Osteoblast (primary cell): ENCODE measurements at regions not wholly inside any gene's neighbourhood (a gene's known extent, or its start where the extent isn't known, plus 50 kb on each side); places are given as distances from the start of the nearest gene placed in this dataset.

Experiments
- DNase-seq: peaks from one replicate; pipeline ENCODE4 v3.0.0; 2011; ENCODE audit warnings: low spot score, mixed read lengths; ENCODE audit not compliant: insufficient read length; ENCODE audit errors: missing footprints
- H2AFZ ChIP-seq: 2 replicates; pipeline ENCODE4 v1.6.0; 2011; ENCODE audit warnings: mild to moderate bottlenecking, low read length
- H3K27ac ChIP-seq: 2 replicates; pipeline ENCODE4 v1.5.1; 2011; ENCODE audit warnings: mild to moderate bottlenecking, low read depth, low read length, moderate library complexity
- H3K27me3 ChIP-seq: 2 replicates; pipeline ENCODE4 v1.6.0; 2012; ENCODE audit warnings: mild to moderate bottlenecking, control low read depth, inconsistent platforms, low read length, moderate library complexity; ENCODE audit not compliant: insufficient read depth
- H3K36me3 ChIP-seq: 2 replicates; pipeline ENCODE4 v1.5.1; 2011; ENCODE audit warnings: mild to moderate bottlenecking, low read length, control low read depth, moderate library complexity; ENCODE audit not compliant: insufficient read depth
- H3K4me1 ChIP-seq: 2 replicates; pipeline ENCODE4 v1.5.1; 2011; ENCODE audit warnings: mild to moderate bottlenecking, low read length, control low read depth, moderate library complexity; ENCODE audit not compliant: insufficient read depth
- H3K4me2 ChIP-seq: 2 replicates; pipeline ENCODE4 v1.6.0; 2011; ENCODE audit warnings: mild to moderate bottlenecking, low read length; ENCODE audit not compliant: insufficient read depth
- H3K4me3 ChIP-seq: fragments of 200-600 bp; sonication (generic); 3 replicates; pipeline ENCODE4 v1.5.1; 2012; ENCODE audit warnings: mild to moderate bottlenecking, low read length, inconsistent platforms; ENCODE audit not compliant: insufficient read depth
- H3K79me2 ChIP-seq: 2 replicates; pipeline ENCODE4 v1.6.0; 2012; ENCODE audit warnings: mild to moderate bottlenecking, low read length, control low read depth, inconsistent platforms; ENCODE audit not compliant: insufficient read depth
- H3K9me3 ChIP-seq: 2 replicates; pipeline ENCODE4 v1.5.1; 2011; ENCODE audit warnings: low read depth, low read length, control low read depth
- H4K20me1 ChIP-seq: 2 replicates; pipeline ENCODE4 v1.6.0; 2012; ENCODE audit warnings: mild to moderate bottlenecking, low read length, control low read depth; ENCODE audit not compliant: insufficient read depth
- TF ChIP-seq, protein P1 (sequence below): IDR thresholded peaks from 2 replicates; pipeline ENCODE4 v1.5.1; 2011; ENCODE audit warnings: mild to moderate bottlenecking, low read depth, low read length, moderate library complexity; ENCODE audit errors: extremely low read depth

DNA sequence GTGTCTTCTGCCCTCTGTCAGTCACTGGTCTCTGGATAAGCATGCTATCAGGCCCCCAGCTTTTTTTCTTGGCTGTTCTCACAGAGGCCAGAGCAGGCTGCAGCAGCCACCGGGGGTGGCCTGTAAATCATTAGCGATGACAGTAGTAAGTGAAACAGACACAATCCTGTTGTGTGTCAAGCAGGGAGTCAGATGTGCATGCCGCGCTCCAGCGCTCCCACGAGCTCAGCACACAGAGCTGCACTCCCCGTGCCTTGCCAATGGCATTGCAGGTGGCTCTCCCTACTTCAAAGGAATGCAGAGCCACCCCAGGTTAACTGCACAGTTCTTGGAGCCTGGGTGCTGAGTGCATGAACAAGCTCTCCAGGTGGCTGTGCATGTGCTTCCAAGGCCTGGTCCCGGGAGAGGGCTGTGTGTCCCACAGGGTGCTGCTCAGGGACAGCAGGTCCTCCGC is 226.1 kb downstream of the GLRX3 start:
- H3K4me1 ChIP-seq, result no peaks in the 10 kb centered on the region
- H3K36me3 ChIP-seq, result no peaks in the 10 kb centered on the region
- no peak overlapping the region for H3K4me3 ChIP-seq
- TF ChIP-seq, protein P1, sequence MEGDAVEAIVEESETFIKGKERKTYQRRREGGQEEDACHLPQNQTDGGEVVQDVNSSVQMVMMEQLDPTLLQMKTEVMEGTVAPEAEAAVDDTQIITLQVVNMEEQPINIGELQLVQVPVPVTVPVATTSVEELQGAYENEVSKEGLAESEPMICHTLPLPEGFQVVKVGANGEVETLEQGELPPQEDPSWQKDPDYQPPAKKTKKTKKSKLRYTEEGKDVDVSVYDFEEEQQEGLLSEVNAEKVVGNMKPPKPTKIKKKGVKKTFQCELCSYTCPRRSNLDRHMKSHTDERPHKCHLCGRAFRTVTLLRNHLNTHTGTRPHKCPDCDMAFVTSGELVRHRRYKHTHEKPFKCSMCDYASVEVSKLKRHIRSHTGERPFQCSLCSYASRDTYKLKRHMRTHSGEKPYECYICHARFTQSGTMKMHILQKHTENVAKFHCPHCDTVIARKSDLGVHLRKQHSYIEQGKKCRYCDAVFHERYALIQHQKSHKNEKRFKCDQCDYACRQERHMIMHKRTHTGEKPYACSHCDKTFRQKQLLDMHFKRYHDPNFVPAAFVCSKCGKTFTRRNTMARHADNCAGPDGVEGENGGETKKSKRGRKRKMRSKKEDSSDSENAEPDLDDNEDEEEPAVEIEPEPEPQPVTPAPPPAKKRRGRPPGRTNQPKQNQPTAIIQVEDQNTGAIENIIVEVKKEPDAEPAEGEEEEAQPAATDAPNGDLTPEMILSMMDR, result no peak
- H3K27ac ChIP-seq, result no peak overlapping the region
- no peaks in the 10 kb centered on the region for H3K9me3 ChIP-seq
- no peaks in the 10 kb centered on the region for H4K20me1 ChIP-seq
- no peaks in the 10 kb centered on the region for H3K79me2 ChIP-seq
- no peaks in the 10 kb centered on the region for H3K27me3 ChIP-seq
- no peak overlapping the region for H3K4me2 ChIP-seq
- H2AFZ ChIP-seq, result no peak overlapping the region
- peak; percentile 72 for DNase-seq

DNA sequence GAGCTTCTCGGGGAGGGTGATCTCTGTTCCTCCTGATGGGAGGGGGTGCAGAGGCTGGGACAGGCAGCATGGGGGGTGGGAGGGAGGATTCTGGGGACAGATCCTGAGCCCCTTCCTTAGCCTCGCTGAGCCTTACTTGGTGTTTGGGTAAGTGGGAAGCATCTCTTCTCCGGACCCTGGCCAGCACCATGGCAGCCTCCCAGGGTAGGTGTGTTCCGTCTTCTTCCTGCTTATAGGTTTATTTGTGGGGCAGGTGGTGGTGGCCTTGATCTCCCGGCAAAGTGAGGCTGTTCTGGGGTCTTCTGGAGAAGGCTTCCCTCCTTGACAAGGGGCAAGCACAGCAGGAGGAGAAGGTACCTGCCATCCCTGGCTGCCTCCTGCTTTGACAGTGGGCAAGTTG is 226.9 kb downstream of the GLRX3 start:
- H3K36me3 ChIP-seq, result no peaks in the 10 kb centered on the region
- peak; percentile 79 for DNase-seq
- H3K27ac ChIP-seq, result no peak overlapping the region
- H4K20me1 ChIP-seq, result no peaks in the 10 kb centered on the region
- H3K4me3 ChIP-seq, result no peak overlapping the region
- H3K27me3 ChIP-seq, result no peaks in the 10 kb centered on the region
- no peaks in the 10 kb centered on the region for H3K4me1 ChIP-seq
- no peak overlapping the region for H3K4me2 ChIP-seq
- no peak overlapping the region for H2AFZ ChIP-seq
- no peaks in the 10 kb centered on the region for H3K9me3 ChIP-seq
- TF ChIP-seq, protein P1, result no peak
- no peaks in the 10 kb centered on the region for H3K79me2 ChIP-seq

DNA sequence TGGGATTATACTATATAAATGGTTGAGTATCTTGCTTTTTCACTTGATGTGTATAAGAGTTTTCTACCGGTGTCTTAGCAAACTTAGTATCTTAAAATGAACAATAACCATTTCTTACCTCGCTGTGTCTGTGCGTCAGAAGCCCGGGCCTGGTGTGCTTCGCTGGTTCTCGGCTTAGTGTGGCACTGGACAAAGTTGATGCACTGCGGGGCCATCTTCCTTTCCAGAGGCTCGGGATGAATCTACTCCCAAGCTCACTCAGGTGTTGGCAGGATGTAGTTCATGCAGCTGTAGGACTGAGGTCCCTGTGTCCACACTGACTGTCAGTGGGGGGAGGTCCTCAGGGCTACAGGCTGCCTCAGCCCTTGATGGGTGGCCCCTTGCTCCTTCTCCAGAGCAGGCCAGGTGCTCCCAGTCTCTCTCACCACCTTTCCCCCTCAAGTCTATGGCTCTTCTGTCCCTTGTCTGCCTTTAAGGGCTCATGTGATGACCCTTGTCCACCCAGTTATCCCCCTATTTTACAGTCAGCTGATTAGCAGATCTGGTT is 227.8 kb downstream of the GLRX3 start:
- H3K4me3 ChIP-seq, result no peak overlapping the region
- H3K4me2 ChIP-seq, result no peak overlapping the region
- H3K4me1 ChIP-seq, result no peaks in the 10 kb centered on the region
- H3K36me3 ChIP-seq, result no peaks in the 10 kb centered on the region
- no peak for DNase-seq
- no peak overlapping the region for H2AFZ ChIP-seq
- no peaks in the 10 kb centered on the region for H3K79me2 ChIP-seq
- TF ChIP-seq, protein P1, result no peak
- no peaks in the 10 kb centered on the region for H3K27me3 ChIP-seq
- no peaks in the 10 kb centered on the region for H4K20me1 ChIP-seq
- H3K9me3 ChIP-seq, result no peaks in the 10 kb centered on the region
- no peak overlapping the region for H3K27ac ChIP-seq

DNA sequence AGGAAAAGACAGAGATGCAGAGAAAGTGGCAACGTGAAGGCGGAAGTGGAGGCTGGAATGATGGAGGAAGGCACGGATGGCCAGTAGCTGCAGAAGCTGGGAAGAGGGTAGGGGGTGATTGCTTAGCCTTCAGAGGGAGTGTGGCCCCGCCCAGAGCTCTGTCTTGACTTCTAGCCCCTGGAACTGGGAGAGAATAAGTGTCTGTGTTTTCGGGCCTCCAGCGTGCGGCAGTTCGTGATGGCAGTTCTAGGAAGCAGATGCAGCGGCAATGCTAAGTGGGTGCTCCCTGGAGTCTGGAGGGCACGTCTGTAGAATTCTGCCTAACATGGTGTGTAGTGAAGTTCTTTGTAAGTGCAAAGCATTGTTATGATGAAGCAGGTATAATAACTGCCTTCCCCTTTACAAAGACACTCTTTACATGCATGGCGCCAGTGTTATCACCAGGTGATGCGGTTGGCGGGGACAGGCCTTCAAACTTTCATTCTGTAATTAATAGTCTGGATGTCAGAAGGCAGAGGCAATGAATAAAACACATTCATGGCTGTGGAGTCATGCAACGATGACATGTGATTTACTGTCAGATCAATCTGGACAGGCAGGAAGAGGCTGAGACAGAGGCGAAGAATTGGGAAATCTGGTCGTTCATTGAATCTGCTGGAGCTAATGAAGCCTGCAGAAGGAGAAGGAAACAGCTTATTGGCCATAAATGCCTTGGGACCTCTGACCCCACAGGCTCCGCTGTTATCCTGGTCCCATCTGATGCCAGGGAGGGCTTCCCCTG is 228.6 kb downstream of the GLRX3 start:
- no peaks in the 10 kb centered on the region for H4K20me1 ChIP-seq
- H3K27me3 ChIP-seq, result no peaks in the 10 kb centered on the region
- no peak overlapping the region for H3K27ac ChIP-seq
- no peak overlapping the region for H3K4me3 ChIP-seq
- H2AFZ ChIP-seq, result no peak overlapping the region
- no peaks in the 10 kb centered on the region for H3K4me1 ChIP-seq
- no peak overlapping the region for H3K4me2 ChIP-seq
- H3K9me3 ChIP-seq, result no peaks in the 10 kb centered on the region
- TF ChIP-seq, protein P1, result no peak
- H3K79me2 ChIP-seq, result no peaks in the 10 kb centered on the region
- DNase-seq, result no peak
- H3K36me3 ChIP-seq, result no peaks in the 10 kb centered on the region
